HUES48 (cell line): ENCODE measurements at regions not wholly inside any gene's neighbourhood (a gene's known extent, or its start where the extent isn't known, plus 50 kb on each side); places are given as distances from the start of the nearest gene placed in this dataset.

Experiments
- H3K27ac ChIP-seq: one replicate; pipeline ENCODE4 v1.7.0; 2013; ENCODE audit warnings: low read depth, low read length, inconsistent platforms
- H3K27me3 ChIP-seq: 2 replicates; pipeline ENCODE4 v1.6.1; 2013; ENCODE audit warnings: mild to moderate bottlenecking, low read length; ENCODE audit not compliant: control insufficient read depth, insufficient read depth
- H3K36me3 ChIP-seq: 2 replicates; pipeline ENCODE4 v1.6.1; 2013; ENCODE audit warnings: low read length; ENCODE audit not compliant: control insufficient read depth, insufficient read depth
- H3K4me1 ChIP-seq: 2 replicates; pipeline ENCODE4 v1.6.1; 2013; ENCODE audit warnings: mild to moderate bottlenecking, low read length; ENCODE audit not compliant: control insufficient read depth, insufficient read depth
- H3K4me3 ChIP-seq: 2 replicates; pipeline ENCODE4 v1.5.1; 2013; ENCODE audit warnings: mild to moderate bottlenecking, low read depth, low read length
- H3K9ac ChIP-seq: 2 replicates; pipeline ENCODE4 v1.6.1; 2013; ENCODE audit warnings: mild to moderate bottlenecking, low read depth, low read length, moderate library complexity
- H3K9me3 ChIP-seq: 2 replicates; pipeline ENCODE4 v1.6.1; 2013; ENCODE audit warnings: low read length; ENCODE audit not compliant: control insufficient read depth, insufficient read depth

DNA sequence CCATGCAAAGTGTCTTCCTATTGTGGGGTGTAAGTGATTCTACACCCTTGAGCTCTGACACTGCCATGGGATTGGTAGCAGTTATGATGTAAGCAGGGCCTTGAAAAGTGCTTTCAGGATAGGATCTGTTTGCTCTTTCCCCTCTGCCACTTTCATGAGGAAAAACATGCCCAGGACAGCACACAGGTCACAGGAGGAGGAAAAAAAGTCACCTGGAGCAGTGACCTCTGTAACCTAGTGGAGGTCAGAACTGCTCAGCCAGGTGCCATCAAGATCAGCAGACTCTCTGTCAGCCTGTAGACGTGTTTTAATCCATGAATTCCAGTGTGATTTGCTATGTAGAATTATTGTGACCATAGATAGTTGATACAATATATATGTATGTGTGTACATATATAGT, 92.7 kb upstream of the BMP2 start:
- no peaks in the 10 kb centered on the region for H3K36me3 ChIP-seq
- H3K27me3 ChIP-seq, result no peaks in the 10 kb centered on the region
- no peaks in the 10 kb centered on the region for H3K4me1 ChIP-seq
- no peak overlapping the region for H3K27ac ChIP-seq
- H3K9me3 ChIP-seq, result no peaks in the 10 kb centered on the region
- H3K4me3 ChIP-seq, result no peak overlapping the region
- no peak overlapping the region for H3K9ac ChIP-seq

DNA sequence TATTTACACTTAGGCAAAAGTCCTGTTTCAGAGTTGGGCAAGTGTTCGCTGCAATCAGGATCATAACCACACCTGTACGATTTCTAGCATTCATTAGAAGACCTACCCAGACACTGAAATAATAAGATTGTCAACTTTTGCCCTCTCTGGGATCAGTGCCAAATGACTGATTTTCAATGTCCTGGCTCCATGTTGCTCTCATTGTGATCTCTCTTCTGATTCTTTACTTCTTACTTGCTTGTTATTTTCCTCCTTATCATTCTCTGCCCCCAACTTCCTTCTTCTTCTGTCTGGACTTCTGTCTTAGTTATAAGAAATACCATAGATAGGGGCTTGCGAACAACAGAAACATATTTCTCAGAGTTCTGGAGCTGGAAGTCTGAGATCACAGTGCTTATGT, 94.4 kb upstream of the BMP2 start:
- Histone ChIP-seq H3K9ac (no peak overlapping the region), H3K27me3 (no peaks in the 10 kb centered on the region), H3K27ac (no peak overlapping the region), H3K4me1 (no peaks in the 10 kb centered on the region), H3K4me3 (no peak overlapping the region), H3K36me3 (no peaks in the 10 kb centered on the region), H3K9me3 (no peaks in the 10 kb centered on the region)

DNA sequence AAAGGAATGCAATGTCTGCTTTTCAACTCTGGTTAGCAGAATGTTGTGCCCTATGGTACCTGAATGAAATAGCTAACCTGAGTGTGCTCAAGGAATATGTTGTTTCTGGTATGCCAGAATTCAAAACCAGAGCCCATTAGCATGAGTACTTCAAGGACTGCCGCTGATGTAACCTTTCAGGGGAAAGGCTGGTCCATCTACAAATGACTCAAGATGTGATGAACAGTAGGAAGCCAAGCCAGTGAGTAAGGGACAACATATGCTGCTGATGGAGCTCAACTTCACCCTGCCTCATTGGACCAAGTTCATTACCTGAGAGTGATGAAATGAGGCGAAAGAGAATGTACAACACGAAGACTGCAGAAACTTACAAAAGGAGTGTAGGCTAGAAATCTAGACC, 95.7 kb upstream of the BMP2 start:
- H3K4me1 ChIP-seq, result no peaks in the 10 kb centered on the region
- H3K27me3 ChIP-seq, result no peaks in the 10 kb centered on the region
- H3K36me3 ChIP-seq, result no peaks in the 10 kb centered on the region
- H3K4me3 ChIP-seq, result no peak overlapping the region
- no peak overlapping the region for H3K9ac ChIP-seq
- H3K9me3 ChIP-seq, result no peaks in the 10 kb centered on the region
- H3K27ac ChIP-seq, result no peak overlapping the region

GRCh38 chr20:6668546-6668945, 98.9 kb upstream of the BMP2 start:
- Histone ChIP-seq H3K4me1 (no peaks in the 10 kb centered on the region; the same call in 1 of the 2 replicates), H3K27ac (no peak overlapping the region), H3K9ac (no peak overlapping the region), H3K27me3 (no peaks in the 10 kb centered on the region), H3K9me3 (no peaks in the 10 kb centered on the region), H3K36me3 (no peaks in the 10 kb centered on the region), H3K4me3 (no peak overlapping the region)

DNA sequence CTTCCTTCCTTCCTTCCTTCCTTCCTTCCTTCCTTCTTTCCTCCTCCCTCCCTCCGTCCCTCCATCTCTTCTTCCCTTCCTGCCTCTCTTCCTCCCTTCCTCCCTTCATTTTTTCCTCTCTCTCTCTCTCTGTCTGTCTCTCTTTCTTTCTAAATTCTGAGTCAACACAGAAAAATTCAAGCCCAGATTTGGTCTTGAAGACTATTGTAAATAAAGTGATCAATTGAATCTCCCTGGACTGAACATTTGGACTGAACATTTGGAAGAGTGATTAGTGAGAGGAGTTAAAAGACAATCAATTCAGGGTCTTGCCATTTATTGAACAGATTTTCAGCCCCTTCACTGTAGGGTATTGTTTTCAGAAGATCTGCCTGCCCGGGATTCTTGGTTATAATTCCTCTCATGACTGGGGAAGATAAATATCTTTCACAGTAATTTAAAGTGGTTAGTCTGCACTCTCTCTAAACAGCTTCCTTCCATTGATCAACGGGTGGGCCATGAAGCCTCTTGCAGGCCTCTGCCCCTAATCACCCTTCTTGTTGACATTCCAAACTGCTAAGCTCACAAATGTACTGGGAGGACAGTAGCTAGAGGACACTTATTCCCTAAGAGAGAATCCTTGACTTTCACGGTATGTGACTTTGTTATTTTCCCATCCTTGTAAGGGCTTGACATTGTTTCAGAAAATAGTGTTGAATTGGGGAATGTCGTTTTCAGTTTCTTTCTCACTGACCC, 101.7 kb upstream of the BMP2 start:
- no peaks in the 10 kb centered on the region for H3K36me3 ChIP-seq
- H3K27ac ChIP-seq, result peak overlapping the region; percentile 24
- peaks cover 8% of the 10 kb centered on the region for H3K4me1 ChIP-seq
- no peak overlapping the region for H3K9ac ChIP-seq
- H3K9me3 ChIP-seq, result no peaks in the 10 kb centered on the region
- H3K27me3 ChIP-seq, result no peaks in the 10 kb centered on the region
- no peak overlapping the region for H3K4me3 ChIP-seq

DNA sequence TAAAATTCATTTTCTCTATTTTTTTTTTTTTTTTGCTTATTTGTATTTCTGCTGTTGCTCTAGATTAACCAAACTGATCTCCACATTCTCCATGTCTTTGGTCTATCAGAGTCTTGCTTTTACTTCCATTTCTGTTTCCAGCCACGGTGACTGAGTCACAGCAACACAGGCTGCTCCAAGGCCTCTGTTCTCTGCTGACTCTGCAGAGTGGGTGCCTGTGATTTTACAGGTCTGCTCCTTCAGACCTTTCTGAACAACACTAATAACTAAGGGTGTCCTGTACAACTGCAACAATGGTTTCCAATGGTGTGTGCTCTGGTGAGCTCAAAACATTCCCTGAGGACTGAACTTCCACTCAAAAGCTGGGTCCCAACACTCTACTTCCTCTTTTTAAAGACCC, 102.3 kb upstream of the BMP2 start:
- no peaks in the 10 kb centered on the region for H3K36me3 ChIP-seq
- peak overlapping the region; percentile 3 for H3K27ac ChIP-seq
- H3K4me3 ChIP-seq, result no peak overlapping the region
- H3K9ac ChIP-seq, result no peak overlapping the region
- no peaks in the 10 kb centered on the region for H3K9me3 ChIP-seq
- H3K27me3 ChIP-seq, result no peaks in the 10 kb centered on the region
- peaks cover 8% of the 10 kb centered on the region for H3K4me1 ChIP-seq

DNA sequence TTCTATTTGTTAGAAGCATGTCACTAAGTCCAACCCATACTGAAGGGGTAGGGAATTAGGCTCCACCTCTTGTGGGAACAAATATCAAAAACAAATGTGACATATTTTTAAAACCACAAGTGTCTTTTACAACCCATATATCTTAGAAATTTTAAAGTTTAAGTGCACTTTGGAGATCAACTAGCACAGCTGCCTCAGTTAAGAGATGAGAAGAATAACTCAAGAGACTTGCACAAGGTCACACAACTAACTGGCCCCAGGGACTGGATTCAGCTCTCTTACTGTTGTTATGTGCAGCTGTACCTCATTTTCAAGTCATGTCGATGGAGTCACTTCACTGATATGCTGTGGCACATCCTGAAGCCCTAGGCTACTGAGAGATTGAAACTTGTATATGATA, 102.9 kb upstream of the BMP2 start:
- peaks cover 8% of the 10 kb centered on the region for H3K4me1 ChIP-seq
- no peaks in the 10 kb centered on the region for H3K27me3 ChIP-seq
- no peak overlapping the region for H3K4me3 ChIP-seq
- no peak overlapping the region for H3K9ac ChIP-seq
- no peaks in the 10 kb centered on the region for H3K9me3 ChIP-seq
- H3K36me3 ChIP-seq, result no peaks in the 10 kb centered on the region
- H3K27ac ChIP-seq, result no peak overlapping the region

GRCh38 chr20:6663751-6664388, 103.6 kb upstream of the BMP2 start:
- H3K9ac ChIP-seq, result no peak overlapping the region
- no peaks in the 10 kb centered on the region for H3K27me3 ChIP-seq
- H3K36me3 ChIP-seq, result no peaks in the 10 kb centered on the region
- H3K4me3 ChIP-seq, result no peak overlapping the region
- H3K9me3 ChIP-seq, result no peaks in the 10 kb centered on the region
- peaks cover 8% of the 10 kb centered on the region for H3K4me1 ChIP-seq
- H3K27ac ChIP-seq, result no peak overlapping the region

GRCh38 chr20:6663104-6663503, 104.4 kb upstream of the BMP2 start:
- Histone ChIP-seq H3K4me1 (peaks cover 8% of the 10 kb centered on the region), H3K9ac (no peak overlapping the region), H3K27me3 (no peaks in the 10 kb centered on the region), H3K36me3 (no peaks in the 10 kb centered on the region), H3K9me3 (no peaks in the 10 kb centered on the region), H3K27ac (no peak overlapping the region), H3K4me3 (no peak overlapping the region)

DNA sequence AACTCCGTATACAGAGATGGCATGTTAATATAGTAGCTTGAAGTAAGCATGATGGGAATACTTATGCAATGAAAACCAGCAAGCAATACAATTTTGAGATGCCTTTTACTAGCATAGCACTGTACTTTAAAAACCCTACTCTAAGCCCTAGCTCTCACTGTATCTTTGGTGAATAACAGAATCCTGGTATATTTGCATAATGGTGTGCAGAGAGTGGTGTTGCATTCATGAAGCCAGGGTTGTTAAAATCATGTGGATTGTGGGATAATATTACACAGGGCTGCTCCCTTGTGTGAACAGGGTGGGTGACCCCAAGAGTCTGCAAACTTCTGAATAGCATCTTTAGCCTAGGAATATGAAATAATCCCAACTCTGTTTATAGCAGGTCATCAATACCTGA, 105.2 kb upstream of the BMP2 start:
- no peak overlapping the region for H3K27ac ChIP-seq
- peaks cover 8% of the 10 kb centered on the region for H3K4me1 ChIP-seq
- no peaks in the 10 kb centered on the region for H3K36me3 ChIP-seq
- no peaks in the 10 kb centered on the region for H3K9me3 ChIP-seq
- H3K4me3 ChIP-seq, result no peak overlapping the region
- no peak overlapping the region for H3K9ac ChIP-seq
- no peaks in the 10 kb centered on the region for H3K27me3 ChIP-seq

GRCh38 chr20:6660441-6660840, 107.0 kb upstream of the BMP2 start:
- H3K36me3 ChIP-seq, result no peaks in the 10 kb centered on the region
- peaks cover 8% of the 10 kb centered on the region for H3K4me1 ChIP-seq
- H3K27me3 ChIP-seq, result no peaks in the 10 kb centered on the region
- H3K27ac ChIP-seq, result no peak overlapping the region
- no peak overlapping the region for H3K9ac ChIP-seq
- no peaks in the 10 kb centered on the region for H3K9me3 ChIP-seq
- no peak overlapping the region for H3K4me3 ChIP-seq
